Lower leg skin (tissue), 4 donors: ENCODE measurements at regions not wholly inside any gene's neighbourhood (a gene's known extent, or its start where the extent isn't known, plus 50 kb on each side); places are given as distances from the start of the nearest gene placed in this dataset.

ENCODE experiments used
- DNase-seq, 2 donors: peaks; one replicate each; pipeline ENCODE4 v3.0.0-alpha.2; 2019; ENCODE audit warnings: low spot score in 2 of 2
- H3K4me3 ChIP-seq: fragments of 200-600 bp; sonication (generic); 2 replicates; pipeline ENCODE4 v1.5.1; 2017; ENCODE audit warnings: mild to moderate bottlenecking, low read depth; ENCODE audit not compliant: poor library complexity, severe bottlenecking
- CTCF ChIP-seq, 3 donors: fragments of 450-650 bp; IDR thresholded peaks; one replicate each; pipeline ENCODE4 v1.5.1; 2016; ENCODE audit warnings: antibody characterized with exemption in 3 of 3, mild to moderate bottlenecking in 3 of 3, moderate library complexity in 2 of 3
- POLR2A ChIP-seq, 2 donors: fragments of 450-650 bp; IDR thresholded peaks; one replicate each; pipeline ENCODE4 v1.6.1; 2016 to 2017; ENCODE audit warnings: antibody characterized with exemption in 2 of 2, mild to moderate bottlenecking in 1 of 2, moderate library complexity in 1 of 2
- WGBS, 2 donors: methylation state at CpG; one replicate each; pipeline ENCODE4 v1.1.5; 2018; 5-methylcytosine and 5-hydroxymethylcytosine counted together
- intact Hi-C: fragments of 100-400 bp; cut with DNase I; formaldehyde crosslinking; loops from one replicate; pipeline ENCODE4 v1.15.0; 2023; ENCODE audit warnings: low total_unique reads

DNA sequence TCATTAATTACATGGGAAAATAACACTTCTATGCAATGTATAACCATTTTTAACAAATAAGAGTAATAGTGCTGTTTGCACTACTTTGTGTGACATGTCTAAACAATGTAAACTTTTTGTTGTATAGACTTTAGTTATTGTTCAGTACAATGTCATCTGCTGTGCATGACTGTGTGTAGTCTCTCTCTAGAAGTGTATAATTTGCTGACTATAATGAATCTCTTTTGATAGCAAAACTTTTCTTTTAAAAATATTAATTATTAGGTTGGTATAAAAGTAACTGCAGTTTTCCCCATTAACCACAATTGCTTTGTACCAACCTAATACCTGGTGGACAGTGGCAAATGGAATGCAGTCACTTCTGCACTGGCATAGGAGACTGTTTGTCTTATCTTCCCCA is 124.2 kb upstream of the SGK1 start:
- intact Hi-C loops = no loop called here
- no peak for TF ChIP-seq POLR2A (IDR thresholded peaks at IDR 0.05)
- no peak for TF ChIP-seq CTCF (IDR thresholded peaks at IDR 0.05)
- DNase-seq = no peak
- H3K4me3 ChIP-seq = no peak overlapping the region

DNA sequence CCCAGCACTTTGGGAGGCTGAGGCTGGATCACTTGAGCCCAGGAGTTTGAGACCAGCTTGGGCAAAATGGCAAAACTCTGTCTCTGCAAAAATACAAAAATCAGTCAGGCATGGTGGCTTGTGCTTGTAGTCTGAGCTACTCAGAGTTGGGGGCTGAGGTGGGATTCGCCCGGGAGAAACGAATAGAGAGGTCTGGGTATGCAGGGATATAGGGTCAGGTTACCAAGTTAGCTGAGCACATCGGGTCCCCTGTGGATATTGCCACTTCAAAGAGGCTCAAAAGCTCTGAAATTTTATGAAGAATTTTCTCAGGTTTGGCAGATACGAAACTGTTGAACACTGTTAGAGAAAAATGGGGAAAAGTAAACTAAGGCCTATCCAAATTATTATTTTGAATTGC is 120.9 kb upstream of the SGK1 start:
- intact Hi-C loops = no loop called here
- no peak for TF ChIP-seq POLR2A (IDR thresholded peaks at IDR 0.05)
- no peak for DNase-seq
- 70 to 87% methylated on average over 5 of the region's 5 CpGs for WGBS, 2 donors
- H3K4me3 ChIP-seq = no peak overlapping the region

GRCh38 chr6:134437376-134437775 is 119.5 kb upstream of the SGK1 start:
- 52 to 61% methylated on average over 4 of the region's 4 CpGs for WGBS, 2 donors

DNA sequence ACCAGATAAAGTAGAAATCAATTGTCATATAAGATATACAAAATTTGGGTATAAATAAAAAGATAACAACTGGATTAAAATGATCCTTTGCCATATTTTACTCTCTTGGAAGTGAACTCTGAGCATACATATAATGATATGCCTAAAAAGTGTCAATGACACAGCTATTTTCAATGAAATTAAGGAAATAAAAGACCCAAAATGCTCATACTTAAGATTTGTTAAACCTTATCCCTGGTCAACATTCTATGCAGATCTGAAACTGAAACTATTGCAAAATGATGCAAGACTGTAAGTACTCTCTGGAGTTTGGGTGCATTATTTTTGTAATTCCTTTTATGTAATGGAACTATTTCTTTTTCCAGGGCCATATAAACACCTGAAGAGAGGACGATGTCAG is 119.0 kb upstream of the SGK1 start:
- DNase-seq = no peak
- 0 to 47% methylated on average over 1 of the region's 1 CpG for WGBS, 2 donors
- TF ChIP-seq POLR2A (IDR thresholded peaks at IDR 0.05) (no peak), CTCF (IDR thresholded peaks at IDR 0.05) (no peak)
- intact Hi-C loops = no loop called here
- H3K4me3 ChIP-seq = no peak overlapping the region

More at GRCh38 chr6:134437376-134437775, 119.5 kb upstream of the SGK1 start:
- no peak overlapping the region for H3K4me3 ChIP-seq
- DNase-seq = no peak
- intact Hi-C loops = no loop called here
- TF ChIP-seq CTCF (IDR thresholded peaks at IDR 0.05) = no peak
- TF ChIP-seq POLR2A (IDR thresholded peaks at IDR 0.05) = no peak

GRCh38 chr6:134436281-134436815 is 118.4 kb upstream of the SGK1 start:
- TF ChIP-seq POLR2A (IDR thresholded peaks at IDR 0.05) (no peak), CTCF (IDR thresholded peaks at IDR 0.05) (no peak)
- 7 to 14% methylated on average over 9 of the region's 9 CpGs for WGBS, 2 donors
- peak; percentile 76 to 88 for DNase-seq
- no peak overlapping the region for H3K4me3 ChIP-seq
- intact Hi-C loops = no loop called here

DNA sequence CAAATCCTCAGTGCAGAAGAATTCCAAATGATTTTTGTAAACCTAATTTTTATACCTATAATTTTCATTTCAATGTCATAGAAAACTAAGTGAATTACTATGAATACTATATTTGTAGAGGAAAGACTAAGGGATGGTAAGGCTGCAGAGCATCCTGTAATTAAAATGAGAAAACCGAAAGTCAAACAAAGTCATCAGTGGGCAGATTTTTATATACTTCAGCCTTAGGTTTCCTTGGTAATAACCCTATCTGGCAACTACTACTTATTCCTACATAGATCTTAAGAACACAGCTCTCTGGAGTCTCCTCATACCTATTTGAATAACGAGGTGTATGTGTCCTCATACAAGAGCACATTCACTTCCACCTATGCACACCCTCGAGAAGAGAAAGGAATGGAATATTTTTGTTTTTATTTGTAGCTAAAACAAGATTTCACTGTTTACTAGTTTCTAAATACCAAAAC is 117.9 kb upstream of the SGK1 start:
- WGBS, 2 donors = 16 to 19% methylated on average over 3 of the region's 3 CpGs
- DNase-seq = no peak
- intact Hi-C loops = no loop called here
- TF ChIP-seq CTCF (IDR thresholded peaks at IDR 0.05) (no peak), POLR2A (IDR thresholded peaks at IDR 0.05) (no peak)
- no peak overlapping the region for H3K4me3 ChIP-seq
